DOHH2 (cell line): ENCODE measurements at regions not wholly inside any gene's neighbourhood (a gene's known extent, or its start where the extent isn't known, plus 50 kb on each side); places are given as distances from the start of the nearest gene placed in this dataset.

ENCODE experiments used
- H3F3A ChIP-seq: fragments of 200-600 bp; sonication (generic), shearing (Covaris generic); 2 replicates; pipeline ENCODE4 v1.6.0; 2016; ENCODE audit warnings: antibody characterized with exemption, mild to moderate bottlenecking; ENCODE audit not compliant: control insufficient read depth, insufficient read depth
- H3K27ac ChIP-seq: fragments of 200-600 bp; sonication (generic); 2 replicates; pipeline ENCODE4 v1.5.1; 2014; ENCODE audit warnings: low read depth, mild to moderate bottlenecking, low read length, moderate library complexity
- H3K27me3 ChIP-seq: fragments of 200-600 bp; sonication (generic); 2 replicates; pipeline ENCODE4 v1.6.1; 2014; ENCODE audit warnings: mild to moderate bottlenecking, low read length, mixed read lengths; ENCODE audit not compliant: control insufficient read depth
- H3K36me3 ChIP-seq: fragments of 200-600 bp; sonication (generic); 2 replicates; pipeline ENCODE4 v1.6.1; 2014; ENCODE audit warnings: mild to moderate bottlenecking, low read length, moderate library complexity, mixed read lengths; ENCODE audit not compliant: control insufficient read depth
- H3K4me1 ChIP-seq: fragments of 200-600 bp; sonication (generic); 2 replicates; pipeline ENCODE4 v1.6.1; 2014; ENCODE audit warnings: mild to moderate bottlenecking, low read length, mixed read lengths; ENCODE audit not compliant: control insufficient read depth
- H3K4me2 ChIP-seq: fragments of 200-600 bp; sonication (generic); 2 replicates; pipeline ENCODE4 v1.6.0; 2014; ENCODE audit warnings: mild to moderate bottlenecking, low read length, moderate library complexity
- H3K4me3 ChIP-seq: fragments of 200-600 bp; sonication (generic); 2 replicates; pipeline ENCODE4 v1.5.1; 2014; ENCODE audit warnings: mild to moderate bottlenecking, low read length, mixed read lengths
- H3K79me2 ChIP-seq: fragments of 200-600 bp; sonication (generic); 2 replicates; pipeline ENCODE4 v1.6.1; 2014; ENCODE audit warnings: mild to moderate bottlenecking, low read length, mixed read lengths; ENCODE audit not compliant: control insufficient read depth
- H3K9me2 ChIP-seq: fragments of 200-600 bp; sonication (generic); replicated peaks from 2 replicates; pipeline ENCODE4 v1.6.1; 2014; ENCODE audit warnings: mild to moderate bottlenecking, low read length, mixed read lengths; ENCODE audit not compliant: control insufficient read depth
- H3K9me3 ChIP-seq: fragments of 200-600 bp; sonication (generic); 2 replicates; pipeline ENCODE4 v1.6.1; 2014; ENCODE audit warnings: antibody characterized with exemption, low read length, mixed read lengths; ENCODE audit not compliant: control insufficient read depth, insufficient read depth
- H4K20me1 ChIP-seq: fragments of 200-600 bp; sonication (generic); 2 replicates; pipeline ENCODE4 v1.6.0; 2014; ENCODE audit warnings: low read depth, mild to moderate bottlenecking, antibody characterized with exemption, low read length, moderate library complexity; ENCODE audit not compliant: control insufficient read depth, insufficient read depth
- EZH2phosphoT487 ChIP-seq: fragments of 200-600 bp; sonication (generic); IDR thresholded peaks from 2 replicates; pipeline ENCODE4 v1.6.1; 2017; ENCODE audit warnings: borderline replicate concordance, mild to moderate bottlenecking, antibody characterized with exemption, low read length, moderate library complexity, mixed read lengths
- TF ChIP-seq, protein P1 (sequence below): fragments of 200-600 bp; sonication (generic); IDR thresholded peaks from one replicate; pipeline ENCODE4 v1.5.1; 2014; ENCODE audit warnings: antibody characterized with exemption, mild to moderate bottlenecking, low read depth, low read length; ENCODE audit not compliant: poor library complexity, severe bottlenecking

DNA sequence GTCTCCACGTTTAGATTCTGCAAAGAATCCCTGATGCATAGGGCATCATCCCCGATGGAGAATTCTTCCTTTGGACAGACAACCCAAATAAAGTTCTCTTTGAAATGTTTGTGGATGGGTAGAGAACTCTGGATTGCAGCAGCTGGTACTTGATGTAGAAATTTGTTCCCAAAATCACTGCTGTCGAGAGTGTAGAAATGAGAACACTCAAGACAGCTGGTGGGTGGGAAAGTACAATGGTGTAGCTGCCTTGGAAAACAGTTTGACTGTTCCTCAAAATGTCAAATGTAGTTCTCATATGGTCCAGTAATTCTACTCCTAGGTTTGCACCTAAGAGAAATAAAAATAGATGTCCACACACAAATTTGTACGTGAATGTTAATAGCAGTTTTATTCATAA lies 671.5 kb upstream of the TMEM132C start:
- no peaks in the 10 kb centered on the region for H4K20me1 ChIP-seq
- H3K9me3 ChIP-seq = no peaks in the 10 kb centered on the region
- TF ChIP-seq, protein P1, sequence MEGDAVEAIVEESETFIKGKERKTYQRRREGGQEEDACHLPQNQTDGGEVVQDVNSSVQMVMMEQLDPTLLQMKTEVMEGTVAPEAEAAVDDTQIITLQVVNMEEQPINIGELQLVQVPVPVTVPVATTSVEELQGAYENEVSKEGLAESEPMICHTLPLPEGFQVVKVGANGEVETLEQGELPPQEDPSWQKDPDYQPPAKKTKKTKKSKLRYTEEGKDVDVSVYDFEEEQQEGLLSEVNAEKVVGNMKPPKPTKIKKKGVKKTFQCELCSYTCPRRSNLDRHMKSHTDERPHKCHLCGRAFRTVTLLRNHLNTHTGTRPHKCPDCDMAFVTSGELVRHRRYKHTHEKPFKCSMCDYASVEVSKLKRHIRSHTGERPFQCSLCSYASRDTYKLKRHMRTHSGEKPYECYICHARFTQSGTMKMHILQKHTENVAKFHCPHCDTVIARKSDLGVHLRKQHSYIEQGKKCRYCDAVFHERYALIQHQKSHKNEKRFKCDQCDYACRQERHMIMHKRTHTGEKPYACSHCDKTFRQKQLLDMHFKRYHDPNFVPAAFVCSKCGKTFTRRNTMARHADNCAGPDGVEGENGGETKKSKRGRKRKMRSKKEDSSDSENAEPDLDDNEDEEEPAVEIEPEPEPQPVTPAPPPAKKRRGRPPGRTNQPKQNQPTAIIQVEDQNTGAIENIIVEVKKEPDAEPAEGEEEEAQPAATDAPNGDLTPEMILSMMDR = no peak
- no peak for TF ChIP-seq EZH2phosphoT487
- no peak overlapping the region for H3K4me3 ChIP-seq
- no peaks in the 10 kb centered on the region for H3K36me3 ChIP-seq
- H3K27ac ChIP-seq = no peak overlapping the region
- H3F3A ChIP-seq = no peaks in the 10 kb centered on the region
- no peaks in the 10 kb centered on the region for H3K27me3 ChIP-seq
- H3K4me2 ChIP-seq = no peak overlapping the region
- H3K79me2 ChIP-seq = no peaks in the 10 kb centered on the region
- H3K9me2 ChIP-seq = no peaks in the 10 kb centered on the region
- H3K4me1 ChIP-seq = no peaks in the 10 kb centered on the region

DNA sequence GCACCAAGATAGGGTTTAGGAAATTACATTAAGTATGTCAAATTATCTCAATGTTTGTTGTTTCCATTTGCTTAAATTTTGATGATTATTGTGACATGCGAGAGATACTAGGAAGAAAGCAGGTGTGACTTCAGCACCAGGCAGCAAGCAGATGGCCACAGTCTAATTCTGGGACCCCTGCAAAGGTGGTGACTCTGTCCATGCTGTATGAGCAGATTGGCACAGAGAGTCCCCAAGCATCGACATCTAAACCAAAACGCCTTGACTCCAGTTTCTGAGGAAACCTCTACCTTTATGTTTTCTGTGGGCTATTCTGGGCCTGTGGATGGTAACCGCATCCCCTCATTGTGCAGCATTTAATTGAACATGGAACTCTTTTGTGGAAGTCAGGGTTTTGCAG lies 670.1 kb upstream of the TMEM132C start:
- H3K27me3 ChIP-seq = no peaks in the 10 kb centered on the region
- H3K36me3 ChIP-seq = no peaks in the 10 kb centered on the region
- no peaks in the 10 kb centered on the region for H3K9me3 ChIP-seq
- H3K79me2 ChIP-seq = no peaks in the 10 kb centered on the region
- H4K20me1 ChIP-seq = no peaks in the 10 kb centered on the region
- H3K4me2 ChIP-seq = no peak overlapping the region
- H3F3A ChIP-seq = no peaks in the 10 kb centered on the region
- TF ChIP-seq EZH2phosphoT487 = no peak
- TF ChIP-seq, protein P1 = no peak
- H3K4me1 ChIP-seq = no peaks in the 10 kb centered on the region
- H3K4me3 ChIP-seq = no peak overlapping the region
- no peaks in the 10 kb centered on the region for H3K9me2 ChIP-seq
- no peak overlapping the region for H3K27ac ChIP-seq

DNA sequence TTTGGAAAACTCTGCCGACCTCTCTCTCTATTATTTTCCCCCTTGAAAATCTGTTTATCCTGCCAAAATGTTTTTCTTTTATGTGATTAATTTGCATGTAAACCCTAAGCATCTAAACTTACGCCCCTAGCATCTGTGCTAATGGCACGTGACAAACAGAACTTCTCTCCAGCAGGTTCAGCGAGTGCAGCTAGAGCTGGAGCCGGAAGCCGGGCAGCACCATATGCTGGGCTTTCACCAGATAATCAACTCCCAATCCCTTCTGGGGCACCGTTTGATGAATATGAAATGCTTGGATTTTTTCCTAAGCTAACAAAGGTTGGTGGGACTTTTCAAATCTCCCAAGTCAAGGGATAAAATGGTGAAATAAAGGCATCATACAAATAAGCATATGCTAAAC lies 667.5 kb upstream of the TMEM132C start:
- no peaks in the 10 kb centered on the region for H3K79me2 ChIP-seq
- no peaks in the 10 kb centered on the region for H3K9me3 ChIP-seq
- H3K36me3 ChIP-seq = no peaks in the 10 kb centered on the region
- TF ChIP-seq, protein P1 = no peak
- TF ChIP-seq EZH2phosphoT487 = no peak
- no peaks in the 10 kb centered on the region for H3K4me1 ChIP-seq
- no peak overlapping the region for H3K4me3 ChIP-seq
- H3K27ac ChIP-seq = no peak overlapping the region
- H4K20me1 ChIP-seq = no peaks in the 10 kb centered on the region
- H3F3A ChIP-seq = no peaks in the 10 kb centered on the region
- no peaks in the 10 kb centered on the region for H3K27me3 ChIP-seq
- H3K9me2 ChIP-seq = no peaks in the 10 kb centered on the region
- H3K4me2 ChIP-seq = no peak overlapping the region

DNA sequence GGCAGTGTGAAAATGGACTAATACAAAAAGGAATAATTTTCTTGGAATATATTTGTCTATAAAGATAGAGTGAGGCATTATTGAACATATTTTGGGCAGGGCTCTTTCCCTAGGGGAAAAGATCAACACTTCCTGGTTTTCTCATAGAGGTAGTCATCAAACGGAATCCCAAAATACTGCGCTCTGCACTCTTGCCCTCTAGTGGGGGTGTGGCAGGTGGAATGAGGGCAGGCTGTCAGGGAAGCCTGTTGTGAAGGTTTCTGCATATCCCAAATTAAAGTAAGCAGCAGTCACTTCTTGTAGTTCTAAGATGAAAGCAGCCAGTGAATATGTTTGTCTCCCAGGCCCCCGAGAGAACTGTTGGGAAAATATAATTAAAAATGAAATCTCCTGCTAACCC lies 666.8 kb upstream of the TMEM132C start:
- no peaks in the 10 kb centered on the region for H3K9me2 ChIP-seq
- no peak for TF ChIP-seq EZH2phosphoT487
- TF ChIP-seq, protein P1 = no peak

More for the DNA sequence above, 666.8 kb upstream of the TMEM132C start:
- H3K27me3 ChIP-seq = no peaks in the 10 kb centered on the region
- no peaks in the 10 kb centered on the region for H3F3A ChIP-seq
- H3K9me3 ChIP-seq = no peaks in the 10 kb centered on the region
- H3K27ac ChIP-seq = no peak overlapping the region
- no peaks in the 10 kb centered on the region for H3K36me3 ChIP-seq
- H3K4me2 ChIP-seq = no peak overlapping the region
- no peaks in the 10 kb centered on the region for H4K20me1 ChIP-seq
- H3K79me2 ChIP-seq = no peaks in the 10 kb centered on the region
- H3K4me1 ChIP-seq = no peaks in the 10 kb centered on the region
- H3K4me3 ChIP-seq = no peak overlapping the region
